Fibroblast of villous mesenchyme (primary cell): ENCODE measurements at regions not wholly inside any gene's neighbourhood (a gene's known extent, or its start where the extent isn't known, plus 50 kb on each side); places are given as distances from the start of the nearest gene placed in this dataset.

Source experiments
- DNase-seq: peaks from one replicate; pipeline ENCODE4 v3.0.0-alpha.2; 2010; ENCODE audit warnings: low read depth
- H3K4me3 ChIP-seq: 2 replicates; pipeline ENCODE4 v1.5.1; 2011; ENCODE audit warnings: low read depth, mild to moderate bottlenecking, low read length
- TF ChIP-seq, protein P1 (sequence below): IDR thresholded peaks from 2 replicates; pipeline ENCODE4 v1.5.1; 2012; ENCODE audit warnings: low read depth, mild to moderate bottlenecking, low read length; ENCODE audit not compliant: insufficient read depth

DNA sequence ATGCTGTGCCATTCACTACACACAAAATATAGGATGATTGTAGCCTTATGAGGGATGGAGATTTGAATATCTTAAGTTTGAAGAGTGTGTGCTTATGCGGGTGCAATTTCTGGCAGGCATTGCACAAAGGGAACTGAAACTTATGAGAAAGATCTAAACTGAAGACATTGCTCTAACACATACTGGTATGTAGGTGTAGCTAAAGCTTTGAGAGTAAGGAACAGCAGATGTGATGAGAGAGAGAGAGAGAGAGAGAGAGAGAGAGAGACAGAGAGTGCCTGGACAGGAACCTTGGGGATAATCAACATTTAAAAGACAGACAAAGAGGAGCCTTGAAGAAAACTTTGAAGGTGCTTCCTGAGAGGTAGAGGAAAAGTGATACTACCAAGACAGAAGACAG lies 379.7 kb downstream of the SPRY1 start:
- H3K4me3 ChIP-seq: no peak overlapping the region
- TF ChIP-seq, protein P1, sequence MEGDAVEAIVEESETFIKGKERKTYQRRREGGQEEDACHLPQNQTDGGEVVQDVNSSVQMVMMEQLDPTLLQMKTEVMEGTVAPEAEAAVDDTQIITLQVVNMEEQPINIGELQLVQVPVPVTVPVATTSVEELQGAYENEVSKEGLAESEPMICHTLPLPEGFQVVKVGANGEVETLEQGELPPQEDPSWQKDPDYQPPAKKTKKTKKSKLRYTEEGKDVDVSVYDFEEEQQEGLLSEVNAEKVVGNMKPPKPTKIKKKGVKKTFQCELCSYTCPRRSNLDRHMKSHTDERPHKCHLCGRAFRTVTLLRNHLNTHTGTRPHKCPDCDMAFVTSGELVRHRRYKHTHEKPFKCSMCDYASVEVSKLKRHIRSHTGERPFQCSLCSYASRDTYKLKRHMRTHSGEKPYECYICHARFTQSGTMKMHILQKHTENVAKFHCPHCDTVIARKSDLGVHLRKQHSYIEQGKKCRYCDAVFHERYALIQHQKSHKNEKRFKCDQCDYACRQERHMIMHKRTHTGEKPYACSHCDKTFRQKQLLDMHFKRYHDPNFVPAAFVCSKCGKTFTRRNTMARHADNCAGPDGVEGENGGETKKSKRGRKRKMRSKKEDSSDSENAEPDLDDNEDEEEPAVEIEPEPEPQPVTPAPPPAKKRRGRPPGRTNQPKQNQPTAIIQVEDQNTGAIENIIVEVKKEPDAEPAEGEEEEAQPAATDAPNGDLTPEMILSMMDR: no peak

DNA sequence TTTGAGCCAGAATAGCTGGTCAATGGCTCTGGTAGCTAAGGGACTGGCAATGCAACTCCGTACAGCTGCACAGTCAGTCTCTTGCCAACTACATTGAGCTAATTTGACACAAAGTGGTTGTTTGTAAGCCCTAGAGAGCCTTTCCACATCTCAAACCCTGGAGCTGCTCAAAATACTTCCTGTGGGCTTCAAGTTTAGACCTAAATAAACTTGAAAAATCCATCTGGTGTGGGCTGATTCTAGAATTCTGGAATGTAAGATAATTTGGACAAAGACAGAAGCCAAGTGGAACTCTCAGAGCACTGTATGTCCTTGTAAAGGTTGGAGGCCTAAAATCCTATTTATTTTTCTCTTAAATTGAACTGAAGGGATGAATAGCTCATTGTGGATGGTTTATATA lies 380.8 kb downstream of the SPRY1 start:
- TF ChIP-seq, protein P1: no peak
- H3K4me3 ChIP-seq: no peak overlapping the region
- DNase-seq: no peak

More for the DNA sequence above, 379.7 kb downstream of the SPRY1 start:
- DNase-seq: no peak

DNA sequence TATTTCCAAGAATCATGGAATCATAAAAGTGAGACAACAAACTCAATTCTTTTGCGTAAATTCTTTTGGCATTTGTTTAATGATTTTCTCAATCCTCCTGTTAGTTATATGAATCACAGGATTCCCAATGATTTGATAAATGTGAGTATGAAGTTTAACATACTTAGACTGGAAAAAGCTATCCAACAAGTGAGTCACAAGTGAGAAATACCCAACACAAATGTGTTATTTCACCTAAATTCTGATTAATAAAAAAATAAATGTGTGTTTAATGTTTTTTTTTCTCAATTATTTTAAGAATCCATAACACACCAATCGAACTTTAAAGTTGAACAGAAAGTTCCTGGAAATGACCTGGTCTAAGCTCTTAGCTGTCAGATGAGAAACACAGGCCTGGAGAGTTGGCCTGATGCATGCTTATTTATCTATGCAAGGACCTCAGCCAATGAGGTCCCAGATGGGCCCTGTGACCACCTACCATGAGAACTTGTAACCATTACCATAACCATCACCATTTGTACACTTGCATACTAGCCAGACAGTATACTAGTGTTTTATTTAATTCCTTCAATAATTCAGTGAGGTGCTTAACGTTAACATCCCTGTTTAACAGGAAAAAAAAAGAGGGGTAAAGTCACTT lies 386.7 kb downstream of the SPRY1 start:
- H3K4me3 ChIP-seq: no peak overlapping the region
- peak; percentile 34 for DNase-seq
- TF ChIP-seq, protein P1: no peak

DNA sequence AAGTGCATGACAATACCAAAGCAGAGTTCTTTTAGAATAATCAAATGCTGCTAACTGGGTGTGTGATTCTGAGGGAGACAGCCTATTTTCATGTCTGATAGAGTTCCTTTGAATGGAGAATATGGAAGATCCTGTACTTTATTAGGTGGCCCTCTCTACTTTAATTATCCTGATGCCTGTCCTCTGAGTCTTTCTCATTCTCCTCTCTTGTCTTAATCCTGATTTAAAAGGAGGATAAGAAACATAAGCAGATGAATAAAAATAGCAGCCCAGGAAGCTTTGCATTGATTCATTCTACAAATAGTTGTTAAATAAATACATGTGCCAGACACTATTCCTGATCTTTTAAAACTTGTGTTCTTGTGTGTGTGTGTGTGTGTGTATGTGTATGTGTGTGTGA lies 387.3 kb downstream of the SPRY1 start:
- DNase-seq: no peak
- TF ChIP-seq, protein P1: no peak
- H3K4me3 ChIP-seq: no peak overlapping the region

DNA sequence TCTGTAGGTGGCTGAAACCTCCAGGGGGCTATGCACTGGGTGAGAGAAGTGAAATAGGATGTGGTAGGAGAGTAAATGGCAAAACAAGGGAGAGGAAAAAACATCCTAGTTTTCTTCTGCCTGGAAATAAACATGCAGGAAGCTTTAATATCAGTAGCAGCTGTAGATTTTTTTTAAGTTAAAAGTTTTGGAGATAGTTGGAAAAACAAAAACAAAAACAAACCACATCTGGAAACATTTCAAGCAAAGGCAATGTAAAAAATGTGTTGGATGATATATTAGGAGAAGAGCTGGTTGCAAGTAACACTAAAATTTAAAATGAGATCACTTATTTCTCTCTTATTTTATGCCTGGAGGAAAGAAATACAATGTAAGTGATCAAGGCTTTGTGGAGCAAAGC lies 388.0 kb downstream of the SPRY1 start:
- H3K4me3 ChIP-seq: no peak overlapping the region
- TF ChIP-seq, protein P1: no peak
- DNase-seq: peak; percentile 50

DNA sequence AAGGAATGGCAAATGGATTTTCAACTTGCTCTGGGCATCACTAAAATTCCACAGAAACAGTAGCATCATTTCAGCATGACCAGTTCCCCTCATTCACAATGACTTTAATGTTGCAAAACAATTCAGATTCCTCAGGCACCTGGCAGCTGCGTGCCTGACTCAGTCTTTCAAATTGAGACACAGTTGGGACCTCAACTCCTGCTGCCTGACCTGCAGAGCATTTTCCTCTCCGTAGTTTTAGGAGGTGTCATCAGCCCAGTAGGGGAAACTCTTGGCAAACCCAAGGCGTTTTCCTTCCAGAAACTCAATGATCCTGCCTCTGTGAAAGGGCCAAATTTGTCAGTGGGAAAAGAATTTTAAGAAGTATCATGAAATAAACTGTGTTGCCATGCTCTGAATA lies 388.9 kb downstream of the SPRY1 start:
- TF ChIP-seq, protein P1: no peak
- H3K4me3 ChIP-seq: no peak overlapping the region
- peak; percentile 40 for DNase-seq
